Fibroblast of lung (primary cell): ENCODE measurements at regions not wholly inside any gene's neighbourhood (a gene's known extent, or its start where the extent isn't known, plus 50 kb on each side); places are given as distances from the start of the nearest gene placed in this dataset.

Source experiments
- EZH2 ChIP-seq: IDR thresholded peaks from 2 replicates; pipeline ENCODE4 v1.5.1; 2012; ENCODE audit warnings: low read length, control low read depth, mild to moderate bottlenecking; ENCODE audit errors: missing control alignments
- TF ChIP-seq, protein P1 (sequence below), 2 donors: IDR thresholded peaks in 1 of 2; conservative IDR thresholded peaks in 1 of 2; 1 replicate in 1 of 2; 2 replicates in 1 of 2; pipeline ENCODE4 v1.5.1; 2011 to 2012; ENCODE audit warnings: low read length in 2 of 2, control low read depth in 1 of 2, inconsistent platforms in 1 of 2, low read depth in 1 of 2, mild to moderate bottlenecking in 1 of 2

DNA sequence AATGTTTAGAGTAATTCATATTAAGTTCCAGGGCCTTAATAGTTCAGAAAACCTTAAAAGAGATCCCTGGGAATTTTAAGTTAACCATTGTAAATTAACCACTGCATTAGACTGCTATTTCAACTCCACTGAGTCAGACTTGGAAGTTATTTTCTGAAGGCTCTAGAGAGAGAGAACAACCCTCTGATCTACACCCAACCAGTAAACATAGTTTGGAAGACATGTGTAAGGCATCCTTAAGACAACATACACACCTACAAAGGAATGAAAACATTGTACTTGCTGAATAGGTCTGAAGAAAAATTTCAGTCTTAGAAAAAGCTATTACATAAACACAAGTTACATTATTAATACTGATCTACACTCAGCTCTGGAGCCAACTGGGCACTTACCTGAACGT is 158.2 kb upstream of the FST start:
- TF ChIP-seq, protein P1, sequence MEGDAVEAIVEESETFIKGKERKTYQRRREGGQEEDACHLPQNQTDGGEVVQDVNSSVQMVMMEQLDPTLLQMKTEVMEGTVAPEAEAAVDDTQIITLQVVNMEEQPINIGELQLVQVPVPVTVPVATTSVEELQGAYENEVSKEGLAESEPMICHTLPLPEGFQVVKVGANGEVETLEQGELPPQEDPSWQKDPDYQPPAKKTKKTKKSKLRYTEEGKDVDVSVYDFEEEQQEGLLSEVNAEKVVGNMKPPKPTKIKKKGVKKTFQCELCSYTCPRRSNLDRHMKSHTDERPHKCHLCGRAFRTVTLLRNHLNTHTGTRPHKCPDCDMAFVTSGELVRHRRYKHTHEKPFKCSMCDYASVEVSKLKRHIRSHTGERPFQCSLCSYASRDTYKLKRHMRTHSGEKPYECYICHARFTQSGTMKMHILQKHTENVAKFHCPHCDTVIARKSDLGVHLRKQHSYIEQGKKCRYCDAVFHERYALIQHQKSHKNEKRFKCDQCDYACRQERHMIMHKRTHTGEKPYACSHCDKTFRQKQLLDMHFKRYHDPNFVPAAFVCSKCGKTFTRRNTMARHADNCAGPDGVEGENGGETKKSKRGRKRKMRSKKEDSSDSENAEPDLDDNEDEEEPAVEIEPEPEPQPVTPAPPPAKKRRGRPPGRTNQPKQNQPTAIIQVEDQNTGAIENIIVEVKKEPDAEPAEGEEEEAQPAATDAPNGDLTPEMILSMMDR (conservative IDR thresholded peaks at IDR 0.05 in 1 of 2, IDR thresholded peaks at IDR 0.05 in 1 of 2; ENCODE audit: low read depth in 1 of 2, low read length in 2 of 2) = no peak
- TF ChIP-seq EZH2 = no peak
